ENCODE measurements at regions not wholly inside any gene's neighbourhood (a gene's known extent, or its start where the extent isn't known, plus 50 kb on each side); places are given as distances from the start of the nearest gene placed in this dataset.

- FAIRE-seq: no peak
- DNase-seq (ENCODE audit: insufficient read length, low spot score): no peak
- TF ChIP-seq CTCF (IDR thresholded peaks at IDR 0.05; ENCODE audit: insufficient read depth, missing control alignments): no peak
These were observed 145.5 kb downstream of the TRIM29 start for GRCh38 chr11:119992171-119993051.

GRCh38 chr11:119991669-119992068 is 146.2 kb downstream of the TRIM29 start:
- FAIRE-seq (no peak), DNase-seq (ENCODE audit: insufficient read length, low spot score) (peak; percentile 83)
- no peak for TF ChIP-seq CTCF (IDR thresholded peaks at IDR 0.05; ENCODE audit: insufficient read depth, missing control alignments)

GRCh38 chr11:119991022-119991404 is 146.9 kb downstream of the TRIM29 start:
- no peak for TF ChIP-seq CTCF (IDR thresholded peaks at IDR 0.05; ENCODE audit: insufficient read depth, missing control alignments)
- FAIRE-seq: no peak
- DNase-seq (ENCODE audit: insufficient read length, low spot score): no peak

- DNase-seq (ENCODE audit: insufficient read length, low spot score) (no peak), FAIRE-seq (no peak)
- TF ChIP-seq CTCF (IDR thresholded peaks at IDR 0.05; ENCODE audit: insufficient read depth, missing control alignments): no peak
These were observed 147.4 kb downstream of the TRIM29 start for GRCh38 chr11:119990309-119991021.

GRCh38 chr11:119989159-119989821 is 148.6 kb downstream of the TRIM29 start:
- DNase-seq (ENCODE audit: insufficient read length, low spot score): no peak
- no peak for FAIRE-seq
- no peak for TF ChIP-seq CTCF (IDR thresholded peaks at IDR 0.05; ENCODE audit: insufficient read depth, missing control alignments)

- TF ChIP-seq CTCF (IDR thresholded peaks at IDR 0.05; ENCODE audit: insufficient read depth, missing control alignments): no peak
- no peak for DNase-seq (ENCODE audit: insufficient read length, low spot score)
- no peak for FAIRE-seq
These were observed 152.4 kb downstream of the TRIM29 start for GRCh38 chr11:119985551-119985950.

Data from D721Med (cell line).